Ovary (tissue), 7 donors: ENCODE measurements at regions not wholly inside any gene's neighbourhood (a gene's known extent, or its start where the extent isn't known, plus 50 kb on each side); places are given as distances from the start of the nearest gene placed in this dataset.

Source experiments
- DNase-seq, 5 donors: peaks; one replicate each; pipeline ENCODE4 v3.0.0-alpha.2; 2019 to 2020
- H3K27ac ChIP-seq, 2 donors: fragments of 200-600 bp; one replicate each; pipeline versions ENCODE4 v1.5.1 to v1.8.0; 2019 to 2022
- H3K27me3 ChIP-seq: fragments of 200-600 bp; one replicate; pipeline ENCODE4 v1.8.0; 2022
- H3K36me3 ChIP-seq: fragments of 200-600 bp; sonication (generic); one replicate; pipeline ENCODE4 v1.5.1; 2019
- H3K4me1 ChIP-seq: one replicate; pipeline ENCODE4 v1.8.1; 2013; ENCODE audit warnings: mild to moderate bottlenecking, moderate library complexity; ENCODE audit not compliant: insufficient read depth
- H3K4me3 ChIP-seq: fragments of 200-600 bp; sonication (generic); one replicate; pipeline ENCODE4 v1.5.1; 2017
- H3K9me3 ChIP-seq, 2 donors: fragments of 200-600 bp in 1 of 2; sonication (generic) in 1 of 2; one replicate each; pipeline versions ENCODE4 v1.5.1 to v1.8.1; 2013 to 2019; ENCODE audit warnings: mild to moderate bottlenecking in 1 of 2, moderate library complexity in 1 of 2
- CTCF ChIP-seq, 3 donors: fragments of 450-650 bp in 2 of 3; fragments of 200-600 bp in 1 of 3; IDR thresholded peaks; one replicate each; pipeline versions ENCODE4 v1.5.1 to v1.8.0; 2016 to 2022; ENCODE audit warnings: antibody characterized with exemption in 3 of 3, mild to moderate bottlenecking in 1 of 3
- EP300 ChIP-seq: sonication (generic); formaldehyde crosslinking; IDR thresholded peaks from one replicate; pipeline ENCODE4 v1.6.1; 2017; ENCODE audit warnings: antibody characterized with exemption
- POLR2A ChIP-seq: fragments of 450-650 bp; IDR thresholded peaks from one replicate; pipeline ENCODE4 v1.6.1; 2017; ENCODE audit warnings: antibody characterized with exemption, mild to moderate bottlenecking, moderate library complexity
- WGBS, 3 donors: extraction: QIAGEN DNeasy Blood & Tissue Kit in 1 of 3; methylation state at CpG; one replicate each; pipeline versions ENCODE4 v1.1.5 to v1.1.7; 2013 to 2017; 5-methylcytosine and 5-hydroxymethylcytosine counted together
- intact Hi-C, 4 donors: fragments of 100-400 bp; cut with DNase I; formaldehyde crosslinking; loops; one replicate each; pipeline versions ENCODE4 v1.11.0 to v1.15.1; 2022 to 2023
- donor health status: DM: no; HTN: no; CAD: no; lungs with moderate emphysema.
- donor health status: DM: no; HTN: no; CAD: no.
- donor health status: Bipolar disorder and iron deficiency.
- donor health status: DM: no; HTN: no; CAD: no.
- donor health status: DM: yes; HTN: yes; CAD: no.

- Histone ChIP-seq H3K4me1 (peaks cover 3% of the 10 kb centered on the region), H3K9me3 (no peaks in the 10 kb centered on the region), H3K36me3 (no peaks in the 10 kb centered on the region), H3K27me3 (no peaks in the 10 kb centered on the region), H3K27ac (no peak overlapping the region), H3K4me3 (no peak overlapping the region)
- WGBS, 3 donors: 81 to 89% (median 82%) methylated on average over 2 of the region's 2 CpGs
- intact Hi-C loops: no loop called here
- no peak for DNase-seq
- TF ChIP-seq EP300: no peak
- no peak for TF ChIP-seq POLR2A
- TF ChIP-seq CTCF (IDR thresholded peaks at IDR 0.05): no peak
Measured at GRCh38 chr12:92606956-92607355, 95.8 kb upstream of the PLEKHG7 start.

- intact Hi-C loops: no loop called here
- Histone ChIP-seq H3K27me3 (no peaks in the 10 kb centered on the region), H3K36me3 (no peaks in the 10 kb centered on the region), H3K9me3 (no peaks in the 10 kb centered on the region), H3K4me3 (no peak overlapping the region), H3K27ac (no peak overlapping the region), H3K4me1 (peaks cover 3% of the 10 kb centered on the region)
- WGBS, 3 donors: 59 to 96% (median 62%) methylated on average over 3 of the region's 3 CpGs
- TF ChIP-seq POLR2A (no peak), EP300 (no peak), CTCF (IDR thresholded peaks at IDR 0.05) (no peak)
- DNase-seq: no peak
Measured at GRCh38 chr12:92605621-92606170, 97.1 kb upstream of the PLEKHG7 start.

- Histone ChIP-seq H3K4me1 (peaks cover 3% of the 10 kb centered on the region), H3K4me3 (no peak overlapping the region), H3K27ac (no peak overlapping the region), H3K36me3 (no peaks in the 10 kb centered on the region), H3K27me3 (no peaks in the 10 kb centered on the region), H3K9me3 (no peaks in the 10 kb centered on the region)
- no peak for DNase-seq
- intact Hi-C loops: no loop called here
- TF ChIP-seq EP300: no peak
- no peak for TF ChIP-seq CTCF (IDR thresholded peaks at IDR 0.05)
- TF ChIP-seq POLR2A: no peak
Measured at GRCh38 chr12:92604786-92605185, 98.0 kb upstream of the PLEKHG7 start.

- Histone ChIP-seq H3K36me3 (no peaks in the 10 kb centered on the region), H3K4me1 (peaks cover 3% of the 10 kb centered on the region), H3K4me3 (no peak overlapping the region), H3K9me3 (no peaks in the 10 kb centered on the region), H3K27me3 (no peaks in the 10 kb centered on the region), H3K27ac (no peak overlapping the region)
- no peak for TF ChIP-seq CTCF (IDR thresholded peaks at IDR 0.05)
- no peak for TF ChIP-seq EP300
- no peak for TF ChIP-seq POLR2A
- intact Hi-C loops: no loop called here
- 77 to 82% (median 81%) methylated on average over 2 of the region's 2 CpGs for WGBS, 3 donors
- no peak for DNase-seq
Measured at GRCh38 chr12:92603741-92604432, 98.9 kb upstream of the PLEKHG7 start.
